GM21515 (cell line): ENCODE measurements at regions not wholly inside any gene's neighbourhood (a gene's known extent, or its start where the extent isn't known, plus 50 kb on each side); places are given as distances from the start of the nearest gene placed in this dataset.
"Not testable (repeated sequence)": the region's sequence is repeated elsewhere in the genome, so short reads cannot be mapped to it uniquely, and the experiment has no call there.

Experiments
- ATAC-seq: cut with Tn5 transposase; IDR thresholded peaks from one replicate; pipeline ENCODE4 v1.9.1; 2021; ENCODE audit not compliant: unreplicated experiment

DNA sequence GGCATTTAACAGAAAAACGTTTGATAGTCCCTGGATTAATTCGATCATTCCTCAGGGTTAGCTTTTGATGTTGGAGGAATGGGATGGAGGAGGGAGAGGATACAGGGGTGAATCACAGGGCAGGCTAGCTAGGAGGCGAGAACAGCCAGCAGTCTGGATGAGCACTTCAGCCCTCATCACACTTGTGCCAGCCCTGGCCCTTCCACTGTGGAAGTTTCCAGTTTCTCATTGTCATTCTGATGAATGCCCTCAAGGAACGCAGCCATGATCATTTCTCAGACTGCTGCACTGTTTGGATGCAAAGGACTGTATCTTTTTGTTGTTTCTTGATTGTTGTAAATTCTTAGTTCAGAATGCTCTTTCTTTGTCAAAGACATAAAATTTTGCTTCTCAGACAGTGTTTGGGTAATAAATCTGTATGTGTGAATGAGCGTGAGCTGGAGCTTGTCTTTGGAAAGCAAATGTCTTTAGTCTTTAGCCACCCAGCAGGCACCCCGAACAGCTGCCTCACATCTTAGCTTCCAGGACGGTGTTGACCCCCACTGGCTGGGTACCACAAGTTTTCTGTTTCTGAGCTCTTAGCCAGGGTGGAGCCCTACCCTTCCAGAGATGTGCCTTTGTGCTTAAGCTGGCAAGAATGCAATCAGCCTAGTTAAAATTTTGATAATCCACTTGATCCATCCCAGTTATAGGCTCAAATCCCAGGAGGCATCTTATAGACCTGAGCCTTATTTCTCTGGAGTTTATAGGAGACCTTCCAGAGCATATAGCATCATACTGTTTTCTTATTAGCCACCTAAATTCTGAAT is 121.1 kb downstream of the PDCD6IP start:
- ATAC-seq = no peak

DNA sequence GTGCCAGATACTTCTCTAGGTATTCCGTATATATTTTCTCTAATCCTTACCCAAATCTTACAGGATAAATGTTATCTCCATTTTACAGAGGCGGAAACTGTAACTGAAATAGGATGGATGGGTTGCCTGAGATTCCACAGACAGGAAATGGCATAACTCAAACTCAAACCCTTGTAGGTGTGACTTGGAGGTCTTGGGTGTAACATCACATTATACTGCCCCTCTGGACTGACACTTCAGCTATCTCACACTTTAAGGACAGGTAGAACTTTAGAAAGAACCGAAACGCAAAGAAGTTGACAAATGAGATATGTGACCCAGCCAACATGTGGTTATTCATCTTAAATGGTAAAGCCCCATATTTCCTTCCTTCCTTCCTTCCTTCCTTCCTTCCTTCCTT is 122.1 kb downstream of the PDCD6IP start:
- no peak for ATAC-seq

DNA sequence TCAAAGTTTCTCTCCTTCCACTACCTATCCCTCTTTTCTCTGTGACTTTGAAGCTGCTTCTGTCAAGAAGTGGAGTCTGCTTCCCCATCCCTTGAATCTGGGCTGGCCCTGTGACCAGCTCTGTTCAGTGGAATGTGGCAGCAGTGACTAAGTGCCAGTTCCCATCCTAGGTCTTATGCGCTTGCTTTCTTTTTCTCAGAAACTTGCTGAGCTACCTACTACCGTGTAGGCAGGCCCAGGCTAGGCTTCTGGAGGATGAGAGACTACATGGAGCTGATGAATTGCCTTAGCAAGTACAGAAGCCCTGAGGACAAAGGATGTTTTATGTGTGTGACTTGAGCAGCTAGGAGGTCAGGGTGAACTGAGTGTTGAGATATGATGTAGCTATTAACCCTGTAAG is 123.2 kb downstream of the PDCD6IP start:
- no peak for ATAC-seq

DNA sequence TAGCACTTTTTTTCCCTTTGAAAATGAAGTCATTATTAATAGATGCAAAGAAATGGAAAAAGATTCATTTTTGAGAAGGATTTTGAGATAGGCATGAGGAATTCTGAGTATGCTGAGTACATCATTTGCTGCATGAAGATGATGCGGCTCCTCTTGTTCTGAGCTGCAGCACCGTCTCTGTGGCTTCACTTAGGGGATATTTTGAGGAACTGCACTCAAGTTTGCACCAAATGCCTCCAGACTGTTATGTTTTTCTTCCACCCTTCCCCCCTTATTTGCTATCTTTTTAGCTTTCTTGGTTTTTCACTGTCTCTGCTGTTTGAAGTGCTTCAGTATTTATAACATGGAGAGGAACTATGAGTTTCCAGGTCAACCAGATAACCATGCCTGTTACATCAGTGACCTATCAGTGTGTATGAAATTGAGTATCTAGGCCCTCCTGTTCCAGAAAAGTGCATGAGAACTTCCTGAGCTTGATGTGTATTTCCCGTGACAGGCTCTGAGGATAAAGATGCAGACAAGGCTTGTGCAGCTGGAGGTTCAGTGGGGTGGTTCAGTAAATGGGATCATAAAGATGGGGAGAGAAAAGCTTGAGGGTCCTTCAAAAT is 128.7 kb downstream of the PDCD6IP start:
- ATAC-seq = no peak

DNA sequence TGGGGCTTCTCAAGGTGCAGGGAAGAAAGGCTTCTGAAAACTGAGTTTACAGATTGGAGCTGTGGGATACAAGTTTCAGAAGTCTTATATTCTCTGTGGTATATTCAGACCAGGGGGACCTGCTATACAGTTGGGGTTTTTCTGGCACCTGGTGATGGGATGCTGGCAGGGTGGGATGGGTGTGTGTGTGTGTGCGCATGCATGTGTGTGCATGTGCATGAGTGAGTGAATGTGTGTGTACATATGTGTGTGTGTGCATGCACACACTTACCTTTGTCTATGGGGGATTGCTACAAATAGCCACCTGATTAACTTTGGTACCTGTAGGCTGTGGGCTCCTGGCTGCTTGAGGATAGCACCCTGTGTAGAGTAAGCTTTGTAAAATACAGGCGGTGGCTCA is 131.4 kb downstream of the PDCD6IP start:
- ATAC-seq = no peak

DNA sequence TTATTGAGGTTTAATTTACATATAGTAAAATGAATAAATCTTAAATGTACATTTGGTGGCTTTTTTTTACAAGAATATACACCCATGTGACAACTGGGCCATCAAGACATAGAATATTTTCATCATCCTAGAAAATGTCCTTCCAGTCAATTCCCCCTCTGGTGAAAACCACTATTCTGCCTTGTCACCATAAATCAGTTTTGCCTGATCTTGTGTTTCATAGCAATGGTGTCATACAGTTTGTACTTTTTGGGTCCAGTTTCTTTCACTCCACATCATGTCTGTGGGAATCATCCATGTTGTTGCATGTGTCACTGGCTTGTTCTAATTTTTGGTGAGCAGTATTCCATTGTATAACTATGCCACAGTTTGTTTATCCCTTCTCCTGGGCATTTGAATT is 133.1 kb downstream of the PDCD6IP start:
- no peak for ATAC-seq

- ATAC-seq = no peak
Observed at GRCh38 chr3:33932010-33932764, 133.8 kb downstream of the PDCD6IP start.

- ATAC-seq = no peak
Observed at GRCh38 chr3:33936171-33936920, 137.9 kb downstream of the PDCD6IP start.

DNA sequence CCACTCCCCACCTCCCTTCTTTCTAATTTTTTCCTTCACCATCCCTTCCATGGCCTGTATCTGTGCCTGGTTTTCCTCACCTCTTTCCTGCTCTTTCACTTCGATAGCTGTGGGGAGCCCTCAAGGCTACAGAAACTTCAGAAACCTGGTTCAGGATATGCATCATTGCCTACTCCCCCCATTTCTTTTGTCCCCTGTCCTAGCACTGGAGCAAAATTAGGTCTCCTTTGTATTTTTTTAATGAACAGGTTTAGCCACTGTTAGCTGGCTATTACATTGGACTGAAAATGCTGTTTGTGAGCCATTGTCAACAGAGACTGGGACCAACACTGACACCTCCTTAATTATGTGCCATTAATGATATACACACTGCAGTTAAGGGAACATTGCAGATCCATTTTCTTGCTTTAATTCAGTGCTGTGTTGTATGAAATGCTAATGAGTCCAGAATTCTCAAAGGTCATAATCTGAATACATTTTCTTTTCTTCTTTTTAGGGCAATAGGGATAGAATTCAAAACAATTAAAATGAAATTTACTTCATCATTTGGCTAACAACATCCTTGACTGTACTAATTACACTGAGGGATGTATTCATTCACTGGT is 138.6 kb downstream of the PDCD6IP start:
- no peak for ATAC-seq

- ATAC-seq = no peak
Observed at GRCh38 chr3:33937628-33938027, 139.2 kb downstream of the PDCD6IP start.

- no peak for ATAC-seq
Observed at GRCh38 chr3:33940149-33940548, 141.7 kb downstream of the PDCD6IP start.

DNA sequence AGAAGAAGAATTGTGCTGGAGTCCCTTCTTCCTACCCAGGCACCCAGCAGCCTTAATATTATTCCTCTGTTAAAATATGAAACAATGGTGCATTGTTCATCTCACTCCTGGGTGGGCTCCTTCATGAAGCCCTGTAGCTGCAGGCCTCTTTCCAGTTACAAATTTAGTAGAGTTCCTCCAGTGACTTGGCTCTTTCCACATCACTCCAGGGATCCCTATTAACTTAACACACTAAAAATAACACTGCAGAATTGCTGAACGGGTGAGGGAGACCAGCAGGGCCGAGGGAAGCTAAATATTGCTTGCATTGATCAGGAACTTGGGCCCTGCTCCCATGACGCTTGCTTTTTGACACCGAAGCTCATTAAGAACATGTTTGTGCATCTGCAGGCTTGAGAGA is 142.3 kb downstream of the PDCD6IP start:
- no peak for ATAC-seq

DNA sequence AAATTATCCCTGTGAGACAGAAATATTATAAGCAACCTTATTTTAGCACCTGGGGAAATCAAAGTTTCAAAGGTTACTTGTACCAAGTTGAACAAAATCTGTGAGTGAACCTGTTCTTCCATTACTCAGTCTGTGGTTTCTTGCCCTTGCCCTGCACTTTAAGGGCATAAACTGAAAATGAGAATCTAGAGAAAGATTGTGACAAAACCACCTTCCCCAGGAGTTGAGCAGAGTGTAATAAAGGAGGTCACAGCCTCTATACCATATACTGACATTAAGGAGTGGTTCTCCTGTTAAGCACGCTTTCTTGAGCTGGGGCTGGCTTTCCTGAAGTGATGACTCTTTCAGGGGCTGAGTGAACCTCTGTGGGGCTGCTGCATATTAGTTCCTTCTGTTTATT is 143.4 kb downstream of the PDCD6IP start:
- no peak for ATAC-seq

GRCh38 chr3:33942483-33943150 is 144.2 kb downstream of the PDCD6IP start:
- ATAC-seq = no peak

GRCh38 chr3:33943277-33943676 is 144.8 kb downstream of the PDCD6IP start:
- ATAC-seq = no peak

- ATAC-seq = not testable (repeated sequence)
Observed at GRCh38 chr3:33946612-33947011, 148.2 kb downstream of the PDCD6IP start.

GRCh38 chr3:33947272-33948195 is 149.1 kb downstream of the PDCD6IP start:
- ATAC-seq = no peak

- no peak for ATAC-seq
Observed at GRCh38 chr3:33949074-33949473, 150.6 kb downstream of the PDCD6IP start.

DNA sequence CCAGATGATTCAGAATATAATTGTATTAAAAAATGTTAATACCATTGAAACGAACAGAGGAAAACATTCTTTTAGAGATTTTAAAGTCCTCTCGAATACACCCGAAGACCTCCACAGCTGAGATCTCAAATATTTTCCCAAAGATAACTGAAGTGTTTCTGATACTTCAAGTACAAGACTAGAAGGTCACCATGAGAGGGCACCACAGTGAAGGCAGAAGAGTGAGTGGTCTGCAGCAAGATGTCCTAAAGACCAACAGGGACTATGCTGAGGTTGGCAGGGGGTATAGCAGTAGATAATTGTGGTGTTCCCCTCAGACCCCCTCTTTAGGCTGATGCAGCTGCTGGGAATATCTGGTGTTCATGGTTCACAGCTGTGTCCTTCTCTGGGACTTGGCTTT is 156.5 kb downstream of the PDCD6IP start:
- no peak for ATAC-seq
